HG03097 (cell line): ENCODE measurements at regions not wholly inside any gene's neighbourhood (a gene's known extent, or its start where the extent isn't known, plus 50 kb on each side); places are given as distances from the start of the nearest gene placed in this dataset.

Experiments used
- ATAC-seq: cut with Tn5 transposase; IDR thresholded peaks from one replicate; pipeline ENCODE4 v1.9.1; 2021; ENCODE audit not compliant: unreplicated experiment, low FRiP score

- no peak for ATAC-seq
Measured at GRCh38 chr16:85428899-85429775, 184.0 kb upstream of the GSE1 start.

DNA sequence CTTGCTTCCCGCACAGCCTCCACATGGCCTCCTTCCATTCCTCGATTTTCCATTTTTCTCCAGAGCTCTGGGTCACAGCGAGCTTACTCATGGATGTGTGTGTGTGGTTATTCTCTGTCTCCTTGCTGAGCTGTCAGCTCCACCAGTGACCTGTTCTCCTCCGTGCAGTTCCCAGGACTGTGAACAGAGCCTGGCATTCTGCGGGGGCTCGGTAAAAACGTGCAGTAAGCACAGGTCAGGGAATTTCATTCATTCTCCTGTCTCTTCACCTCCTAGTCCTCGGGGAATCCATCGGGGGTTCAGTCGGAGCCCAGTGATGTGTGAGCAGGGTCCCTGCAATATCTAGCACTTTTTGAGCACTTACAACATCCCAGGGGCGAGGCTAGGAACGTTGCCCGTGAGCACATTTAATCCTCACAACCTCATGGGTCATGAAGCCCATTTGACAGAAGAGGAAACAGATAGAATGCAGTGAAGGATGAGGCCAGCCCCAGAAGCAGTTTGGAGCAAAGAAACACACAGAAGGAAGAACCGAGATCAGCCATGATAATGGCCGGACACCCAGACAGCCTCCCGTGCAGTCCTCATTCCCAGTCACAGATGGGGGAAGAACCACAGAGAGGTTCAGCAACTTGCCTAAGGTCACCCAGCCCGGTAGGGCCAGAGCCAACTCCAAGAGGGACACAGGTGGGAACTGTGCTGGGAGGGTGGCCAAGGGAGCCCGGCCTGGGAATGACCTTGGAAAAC lies 183.2 kb upstream of the GSE1 start:
- ATAC-seq = no peak

- ATAC-seq = no peak
Measured at GRCh38 chr16:85430523-85431421, 182.3 kb upstream of the GSE1 start.

GRCh38 chr16:85431431-85432124 lies 181.5 kb upstream of the GSE1 start:
- no peak for ATAC-seq

GRCh38 chr16:85432606-85433005 lies 180.5 kb upstream of the GSE1 start:
- no peak for ATAC-seq

DNA sequence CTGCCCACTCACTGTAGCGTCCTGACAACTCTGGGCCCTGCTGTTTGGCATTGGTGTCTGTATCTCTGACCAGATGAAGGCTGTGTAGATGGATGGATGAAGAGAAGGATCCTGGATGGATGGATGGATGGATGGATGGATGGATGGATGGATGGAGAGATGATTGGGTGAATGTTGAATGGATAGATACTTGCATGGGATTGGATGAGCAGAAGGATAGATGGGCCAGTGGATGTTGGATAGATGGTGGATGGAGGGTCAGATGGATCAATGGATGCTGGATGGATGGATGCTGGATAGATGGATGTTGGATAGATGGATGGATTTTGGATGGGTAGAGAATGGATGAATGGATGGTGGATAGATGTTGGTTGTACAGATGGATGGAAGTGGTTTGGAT lies 179.6 kb upstream of the GSE1 start:
- ATAC-seq = no peak

DNA sequence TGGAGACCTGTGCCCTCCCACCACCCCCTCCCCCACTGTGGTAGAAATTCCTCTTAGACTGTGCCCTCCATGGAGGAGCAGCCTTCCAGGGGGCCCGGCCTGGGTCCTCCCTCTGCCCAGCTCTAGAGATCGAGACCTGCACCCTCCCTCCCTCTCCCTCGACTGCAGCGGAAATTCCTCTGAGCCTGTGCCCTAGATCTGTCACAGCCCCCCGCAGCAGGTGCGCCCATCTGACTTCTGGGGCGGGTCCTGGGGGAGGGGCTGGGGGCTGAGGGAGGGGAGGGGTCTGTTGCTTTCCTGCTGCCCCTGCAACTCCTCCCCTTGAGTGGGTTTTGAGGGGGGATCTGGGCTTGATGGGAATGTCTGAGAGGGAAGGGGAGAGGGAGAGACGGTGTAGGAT lies 177.8 kb upstream of the GSE1 start:
- ATAC-seq = no peak

- ATAC-seq = no peak
Measured at GRCh38 chr16:85435700-85436099, 177.4 kb upstream of the GSE1 start.

- no peak for ATAC-seq
Measured at GRCh38 chr16:85436207-85436606, 176.9 kb upstream of the GSE1 start.

GRCh38 chr16:85436636-85437165 lies 176.4 kb upstream of the GSE1 start:
- ATAC-seq = no peak

DNA sequence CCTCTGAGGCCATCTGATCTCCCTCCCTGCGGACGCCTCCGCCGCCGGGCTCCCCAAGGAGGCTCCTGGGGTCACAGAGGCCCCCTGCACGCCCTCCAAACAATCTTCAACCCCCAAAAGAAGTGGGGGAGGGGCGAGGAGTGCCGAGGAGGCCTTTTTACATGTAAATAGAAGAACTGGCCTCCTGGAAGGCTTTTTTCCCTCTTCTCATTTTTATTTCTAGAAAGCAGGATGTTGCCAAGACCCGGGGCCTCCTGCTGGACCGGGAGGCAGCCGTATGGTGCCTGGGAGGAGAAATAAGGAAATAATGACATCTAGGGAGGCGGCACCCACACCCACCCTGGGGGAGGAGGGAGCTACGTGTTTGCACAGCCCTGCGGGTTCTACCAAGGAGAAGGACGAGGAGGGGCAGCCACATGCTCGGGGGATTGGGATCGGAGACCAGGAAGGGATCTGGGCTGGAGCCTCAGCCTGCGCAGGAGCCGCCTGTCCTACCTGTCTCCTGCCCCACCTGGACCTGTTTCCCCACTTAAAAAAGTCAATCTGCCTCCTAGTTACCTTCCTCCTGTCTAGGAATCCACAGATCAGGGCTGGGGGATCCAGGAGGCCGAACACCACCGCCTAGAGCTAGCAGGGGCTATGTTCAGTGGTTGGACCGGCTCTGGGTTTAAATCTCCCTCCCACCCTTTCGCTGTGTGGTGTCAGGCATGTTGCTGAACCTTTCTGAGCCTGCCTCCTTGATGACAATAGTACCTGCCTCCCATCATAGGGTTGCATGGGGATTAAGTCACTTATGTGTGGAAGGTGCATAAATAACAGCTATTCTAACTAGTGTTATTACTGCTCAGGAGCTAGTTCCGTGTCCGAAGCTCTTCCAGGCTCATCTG lies 175.7 kb upstream of the GSE1 start:
- ATAC-seq = no peak

DNA sequence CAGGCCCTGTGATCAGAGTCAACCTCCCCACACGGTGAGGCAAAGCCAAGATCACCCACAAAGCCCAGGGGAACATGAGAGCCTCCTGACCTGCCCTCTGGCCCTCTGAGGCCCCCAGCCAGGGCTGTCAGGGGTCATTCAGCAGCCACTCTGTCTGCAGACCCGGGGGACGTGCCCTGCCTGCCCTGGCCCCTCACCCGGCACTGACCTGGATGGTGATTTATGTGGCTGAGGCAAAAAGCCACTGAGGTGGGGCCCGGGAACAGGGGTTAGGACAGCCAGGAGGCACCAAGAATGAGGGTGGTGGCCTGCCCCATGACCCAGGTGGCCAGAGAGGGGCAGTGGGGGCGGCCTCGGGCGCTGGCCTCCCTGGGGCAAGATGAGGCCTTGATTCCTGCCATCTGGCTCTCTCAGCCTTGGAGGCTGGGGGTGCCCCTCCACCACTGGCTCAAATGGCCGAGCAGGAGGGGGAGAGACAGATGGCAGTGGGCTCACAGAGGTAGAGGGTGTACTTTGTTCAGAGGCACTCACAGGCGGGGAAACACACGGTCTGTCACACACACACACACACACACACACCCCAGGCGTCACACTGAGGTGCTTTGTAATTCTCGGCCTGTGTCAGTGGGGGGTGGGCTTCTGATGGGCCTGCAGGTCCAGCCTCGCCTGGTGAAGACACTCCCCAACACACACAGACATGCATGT lies 174.0 kb upstream of the GSE1 start:
- no peak for ATAC-seq

- ATAC-seq = no peak
Measured at GRCh38 chr16:85440744-85441143, 172.4 kb upstream of the GSE1 start.

- ATAC-seq = no peak
Measured at GRCh38 chr16:85441189-85441889, 171.8 kb upstream of the GSE1 start.

- ATAC-seq = no peak
Measured at GRCh38 chr16:85441890-85442670, 171.0 kb upstream of the GSE1 start.

DNA sequence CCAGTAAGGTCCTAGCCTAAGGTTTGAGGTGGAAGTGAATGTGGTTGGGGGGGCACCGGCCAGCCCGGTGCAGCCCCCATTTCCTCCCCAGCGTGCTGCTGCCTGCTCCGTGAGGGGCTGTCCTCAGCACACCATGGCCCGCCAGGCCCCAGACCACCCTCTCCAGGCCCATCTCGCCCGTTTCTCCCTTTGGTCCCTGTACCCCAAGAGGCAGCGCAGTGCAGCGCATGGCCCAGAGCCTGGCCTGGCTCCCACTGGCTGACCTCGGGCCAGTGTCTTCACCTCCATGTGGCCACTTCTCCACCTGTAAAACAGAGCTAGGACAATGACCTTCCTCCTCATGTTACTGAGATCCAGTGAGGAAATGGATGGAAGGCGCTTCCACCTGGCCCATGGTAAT lies 170.0 kb upstream of the GSE1 start:
- ATAC-seq = no peak

GRCh38 chr16:85443531-85443930 lies 169.6 kb upstream of the GSE1 start:
- ATAC-seq = no peak
